Natural killer cell (primary cell): ENCODE measurements at regions not wholly inside any gene's neighbourhood (a gene's known extent, or its start where the extent isn't known, plus 50 kb on each side); places are given as distances from the start of the nearest gene placed in this dataset.

Source experiments
- ATAC-seq, 3 donors: fragments of 150-1000 bp in 2 of 3; fragments of 200-7000 bp in 1 of 3; cut with Tn5 transposase; 1 replicate in 1 of 3; 2 replicates in 2 of 3; pipeline ENCODE4 v1.10.0; 2021; ENCODE audit warnings: mild to moderate bottlenecking in 2 of 3, moderate library complexity in 2 of 3
- DNase-seq, 2 donors: peaks; one replicate each; pipeline versions ENCODE4 v3.0.0 to v3.0.0-alpha.2; 2013 to 2021; ENCODE audit warnings: mixed read lengths in 1 of 2
- H3K27ac ChIP-seq: one replicate; pipeline ENCODE4 v1.5.1; 2013; ENCODE audit warnings: mild to moderate bottlenecking, low read length
- H3K27me3 ChIP-seq: one replicate; pipeline ENCODE4 v1.6.1; 2013; ENCODE audit warnings: low read length; ENCODE audit not compliant: control insufficient read depth, insufficient read depth
- H3K36me3 ChIP-seq: one replicate; pipeline ENCODE4 v1.6.1; 2013; ENCODE audit warnings: low read length; ENCODE audit not compliant: control insufficient read depth, insufficient read depth
- H3K4me1 ChIP-seq: one replicate; pipeline ENCODE4 v1.6.1; 2013; ENCODE audit warnings: low read length; ENCODE audit not compliant: control insufficient read depth, insufficient read depth
- H3K4me3 ChIP-seq: one replicate; pipeline ENCODE4 v1.5.1; 2013; ENCODE audit warnings: low read length
- H3K9me3 ChIP-seq: one replicate; pipeline ENCODE4 v1.6.1; 2013; ENCODE audit warnings: low read length; ENCODE audit not compliant: control insufficient read depth, insufficient read depth
- H3K27ac Mint-ChIP-seq, 2 donors: one replicate each; pipeline ENCODE4 v1.8.0; 2022; ENCODE audit warnings: mild to moderate bottlenecking in 2 of 2, mixed read lengths in 2 of 2, moderate library complexity in 1 of 2
- H3K27me3 Mint-ChIP-seq, 2 donors: one replicate each; pipeline ENCODE4 v1.8.0; 2022; ENCODE audit warnings: low read depth in 2 of 2, mixed read lengths in 2 of 2
- H3K36me3 Mint-ChIP-seq: one replicate; pipeline ENCODE4 v1.8.0; 2022; ENCODE audit warnings: mixed read lengths
- H3K4me1 Mint-ChIP-seq, 2 donors: one replicate each; pipeline ENCODE4 v1.8.0; 2022; ENCODE audit warnings: mixed read lengths in 2 of 2
- H3K4me3 Mint-ChIP-seq: one replicate; pipeline ENCODE4 v1.8.0; 2022; ENCODE audit warnings: mild to moderate bottlenecking, moderate library complexity, mixed read lengths
- H3K9me3 Mint-ChIP-seq, 2 donors: one replicate each; pipeline ENCODE4 v1.8.0; 2022; ENCODE audit warnings: mixed read lengths in 2 of 2
- CTCF ChIP-seq: fragments of 200-600 bp; IDR thresholded peaks from one replicate; pipeline ENCODE4 v1.8.0; 2022; ENCODE audit warnings: antibody characterized with exemption
- WGBS: methylation state at CpG from one replicate; pipeline ENCODE4 v1.1.7; 2013; ENCODE audit warnings: missing lambda C conversion rate; ENCODE audit not compliant: insufficient coverage; 5-methylcytosine and 5-hydroxymethylcytosine counted together
- intact Hi-C: fragments of 100-400 bp; cut with micrococcal nuclease; formaldehyde crosslinking; loops from one replicate; pipeline ENCODE4 v1.14.2; 2022

GRCh38 chr20:48006036-48006833 lies 221.0 kb upstream of the SULF2 start:
- WGBS = 9% methylated on average over 14 of the region's 14 CpGs
- no peaks in the 10 kb centered on the region for H3K27me3 ChIP-seq
- H3K4me3 ChIP-seq = no peak overlapping the region
- H3K4me3 Mint-ChIP-seq = no peak overlapping the region
- no peak for TF ChIP-seq CTCF
- H3K36me3 Mint-ChIP-seq = no peaks in the 10 kb centered on the region
- no peaks in the 10 kb centered on the region for H3K9me3 Mint-ChIP-seq
- no peak overlapping the region for H3K27ac ChIP-seq
- no peaks in the 10 kb centered on the region for H3K4me1 Mint-ChIP-seq
- no peak overlapping the region for H3K27ac Mint-ChIP-seq
- H3K4me1 ChIP-seq = peaks cover 26% of the 10 kb centered on the region
- DNase-seq (no peak), ATAC-seq (no peak)
- peaks cover 9 to 33% of the 10 kb centered on the region in 2 donors for H3K27me3 Mint-ChIP-seq
- intact Hi-C loops = no loop called here
- H3K9me3 ChIP-seq = peaks cover 7% of the 10 kb centered on the region
- no peaks in the 10 kb centered on the region for H3K36me3 ChIP-seq

- no peak for TF ChIP-seq CTCF
- no peaks in the 10 kb centered on the region for H3K9me3 Mint-ChIP-seq
- no peaks in the 10 kb centered on the region for H3K4me1 Mint-ChIP-seq
- intact Hi-C loops = no loop called here
- no peak overlapping the region for H3K27ac Mint-ChIP-seq
- DNase-seq (no peak), ATAC-seq (no peak)
- no peaks in the 10 kb centered on the region for H3K27me3 ChIP-seq
- WGBS = 80% methylated on average over 2 of the region's 2 CpGs
- H3K27me3 Mint-ChIP-seq = peaks cover 9 to 33% of the 10 kb centered on the region in 2 donors
- H3K4me3 ChIP-seq = no peak overlapping the region
- no peaks in the 10 kb centered on the region for H3K36me3 ChIP-seq
- H3K36me3 Mint-ChIP-seq = no peaks in the 10 kb centered on the region
- peaks cover 26% of the 10 kb centered on the region for H3K4me1 ChIP-seq
- H3K27ac ChIP-seq = no peak overlapping the region
- no peaks in the 10 kb centered on the region for H3K9me3 ChIP-seq
- no peak overlapping the region for H3K4me3 Mint-ChIP-seq
Measured at GRCh38 chr20:48003021-48003420, 217.7 kb upstream of the SULF2 start.

GRCh38 chr20:48002517-48002970 lies 217.3 kb upstream of the SULF2 start:
- no peak for ATAC-seq
- peaks cover 26% of the 10 kb centered on the region for H3K4me1 ChIP-seq

More at GRCh38 chr20:48002517-48002970, 217.3 kb upstream of the SULF2 start:
- TF ChIP-seq CTCF = no peak
- H3K27me3 Mint-ChIP-seq = peaks cover 9 to 31% of the 10 kb centered on the region in 2 donors
- intact Hi-C loops = no loop called here
- H3K4me3 ChIP-seq = no peak overlapping the region
- no peaks in the 10 kb centered on the region for H3K4me1 Mint-ChIP-seq
- H3K27ac Mint-ChIP-seq = no peak overlapping the region
- no peaks in the 10 kb centered on the region for H3K9me3 Mint-ChIP-seq
- no peak for DNase-seq
- no peaks in the 10 kb centered on the region for H3K27me3 ChIP-seq
- H3K9me3 ChIP-seq = no peaks in the 10 kb centered on the region
- H3K4me3 Mint-ChIP-seq = no peak overlapping the region
- no peaks in the 10 kb centered on the region for H3K36me3 ChIP-seq
- WGBS = 16% methylated on average over 2 of the region's 2 CpGs
- H3K36me3 Mint-ChIP-seq = no peaks in the 10 kb centered on the region
- no peak overlapping the region for H3K27ac ChIP-seq
